HCT116 (cell line): ENCODE measurements at regions not wholly inside any gene's neighbourhood (a gene's known extent, or its start where the extent isn't known, plus 50 kb on each side); places are given as distances from the start of the nearest gene placed in this dataset.

ENCODE experiments used
- ATAC-seq: fragments of 200-7000 bp; cut with Tn5 transposase; 2 replicates; pipeline ENCODE4 v1.9.1; 2020; ENCODE audit warnings: mild to moderate bottlenecking, moderate library complexity
- BruUV-seq: library from RNA; stranded (reverse); fragments of 400-500 nt; replicated peaks from 2 replicates; lab custom pipeline; 2021; lab: Mats Ljungman, UMichigan
- CTCF ChIA-PET: fragments of 300-600 bp; sonication (Branson Sonifier 250); formaldehyde crosslinking; loops from one replicate; lab custom pipeline; 2021; ENCODE audit warnings: antibody characterized with exemption; lab: Charles Lee
- POLR2A ChIA-PET: fragments of 300-600, 350-600 bp; sonication (Branson Sonifier 250); formaldehyde crosslinking; loops from one replicate; lab custom pipeline; 2021; ENCODE audit warnings: antibody characterized with exemption; lab: Charles Lee
- RAD21 ChIA-PET, 2 experiments: fragments of 300-600 bp; sonication (Branson Sonifier 250); formaldehyde crosslinking; loops; one replicate each; lab custom pipeline; 2023; ENCODE audit warnings: low total read pairs in 2 of 2; ENCODE audit not compliant: uncharacterized antibody in 2 of 2, unreplicated experiment in 2 of 2, low non-redundant PET in 1 of 2; lab: Charles Lee
- DNase-seq: peaks from one replicate; pipeline ENCODE4 v3.0.0-alpha.2; 2010; ENCODE audit warnings: low read depth, low spot score
- H2AFZ ChIP-seq: fragments of 200-600 bp; shearing (Covaris generic), sonication (generic); 2 replicates; pipeline ENCODE4 v1.6.1; 2017; ENCODE audit warnings: low read depth, mixed run types, mixed read lengths, antibody characterized with exemption, low read length; ENCODE audit not compliant: poor library complexity, severe bottlenecking
- H3K27ac ChIP-seq: 2 replicates; pipeline ENCODE4 v1.5.1; 2012; ENCODE audit warnings: low read depth, low read length
- H3K27me3 ChIP-seq: fragments of 200-600 bp; sonication (generic); 2 replicates; pipeline ENCODE4 v1.6.1; 2016; ENCODE audit warnings: mixed run types, low read length, mixed read lengths; ENCODE audit not compliant: insufficient read depth
- H3K36me3 ChIP-seq, 2 experiments: fragments of 200-500 bp in 1 of 2; fragments of 200-600 bp in 1 of 2; sonication (Bioruptor generic) in 1 of 2; sonication (generic) in 1 of 2; 2 replicates each; pipeline versions ENCODE4 v1.5.1 to v1.6.1; 2014 to 2016; ENCODE audit warnings: low read length in 2 of 2, inconsistent platforms in 1 of 2, mixed read lengths in 1 of 2, mixed run types in 1 of 2; ENCODE audit not compliant: insufficient read depth in 2 of 2, control insufficient read depth in 1 of 2
- H3K4me1 ChIP-seq, 2 experiments: fragments of 200-600 bp in 1 of 2; sonication (generic) in 1 of 2; 2 replicates each; pipeline versions ENCODE4 v1.5.1 to v1.6.1; 2012 to 2017; ENCODE audit warnings: low read length in 2 of 2, inconsistent platforms in 1 of 2, mild to moderate bottlenecking in 1 of 2, mixed read lengths in 1 of 2, mixed run types in 1 of 2, moderate library complexity in 1 of 2; ENCODE audit not compliant: insufficient read depth in 2 of 2, control insufficient read depth in 1 of 2
- H3K4me2 ChIP-seq: fragments of 200-600 bp; sonication (generic); 2 replicates; pipeline ENCODE4 v1.6.1; 2017; ENCODE audit warnings: mixed run types, low read length, mixed read lengths
- H3K4me3 ChIP-seq, 2 experiments: fragments of 200-600 bp in 1 of 2; sonication (generic) in 1 of 2; replicated peaks in 1 of 2; 2 replicates each; pipeline ENCODE4 v1.5.1; 2011 to 2016; ENCODE audit warnings: low read length in 2 of 2, control low read depth in 1 of 2, low read depth in 1 of 2, mild to moderate bottlenecking in 1 of 2, mixed read lengths in 1 of 2, mixed run types in 1 of 2
- H3K79me2 ChIP-seq: fragments of 200-600 bp; sonication (generic); 2 replicates; pipeline ENCODE4 v1.6.1; 2017; ENCODE audit warnings: mild to moderate bottlenecking, mixed run types, low read length, moderate library complexity, mixed read lengths; ENCODE audit not compliant: insufficient read depth
- H3K9ac ChIP-seq: fragments of 200-600 bp; sonication (generic); 2 replicates; pipeline ENCODE4 v1.6.1; 2016; ENCODE audit warnings: low read length, mixed read lengths
- H3K9me2 ChIP-seq: fragments of 200-600 bp; sonication (generic), shearing (Covaris generic); 2 replicates; pipeline ENCODE4 v1.6.1; 2017; ENCODE audit warnings: mixed run types, mild to moderate bottlenecking, moderate library complexity; ENCODE audit not compliant: insufficient read depth
- H3K9me3 ChIP-seq, 2 experiments: fragments of 200-500 bp in 1 of 2; fragments of 200-600 bp in 1 of 2; sonication (Bioruptor generic) in 1 of 2; sonication (generic) in 1 of 2; 2 replicates each; pipeline ENCODE4 v1.6.1; 2014 to 2017; ENCODE audit warnings: low read length in 2 of 2, mixed read lengths in 2 of 2, inconsistent platforms in 1 of 2, low read depth in 1 of 2, mild to moderate bottlenecking in 1 of 2, mixed run types in 1 of 2, moderate library complexity in 1 of 2; ENCODE audit not compliant: control insufficient read depth in 1 of 2, insufficient read depth in 1 of 2
- H4K20me1 ChIP-seq: fragments of 200-600 bp; sonication (generic), shearing (Covaris generic); 2 replicates; pipeline ENCODE4 v1.6.1; 2017; ENCODE audit warnings: mixed run types, mild to moderate bottlenecking, moderate library complexity; ENCODE audit not compliant: insufficient read depth
- ATF3 ChIP-seq: IDR thresholded peaks from 2 replicates; pipeline ENCODE4 v1.6.1; 2012
- CTCF ChIP-seq, 3 experiments: fragments of 200-600 bp in 1 of 3; sonication (generic) in 1 of 3; IDR thresholded peaks in 2 of 3; conservative IDR thresholded peaks in 1 of 3; 2 replicates each; pipeline ENCODE4 v1.5.1; 2012 to 2017; ENCODE audit warnings: low read depth in 2 of 3, low read length in 2 of 3, antibody characterized with exemption in 1 of 3, borderline replicate concordance in 1 of 3, control low read depth in 1 of 3, mild to moderate bottlenecking in 1 of 3, mixed read lengths in 1 of 3, mixed run types in 1 of 3, moderate library complexity in 1 of 3; ENCODE audit not compliant: insufficient read depth in 1 of 3
- EGR1 ChIP-seq: IDR thresholded peaks from 2 replicates; pipeline ENCODE4 v1.6.1; 2012; ENCODE audit warnings: low read depth
- ELF1 ChIP-seq: IDR thresholded peaks from 2 replicates; pipeline ENCODE4 v1.6.1; 2012; ENCODE audit warnings: low read depth, borderline replicate concordance
- EZH2 ChIP-seq: fragments of 200-600 bp; sonication (generic); IDR thresholded peaks from 2 replicates; pipeline ENCODE4 v1.6.1; 2017; ENCODE audit warnings: antibody characterized with exemption, mixed run types
- FOSL1 ChIP-seq: IDR thresholded peaks from 2 replicates; pipeline ENCODE4 v1.6.1; 2012; ENCODE audit warnings: low read depth
- JUND ChIP-seq: IDR thresholded peaks from 2 replicates; pipeline ENCODE4 v1.6.1; 2012
- POLR2A ChIP-seq: IDR thresholded peaks from 2 replicates; pipeline ENCODE4 v1.7.0; 2011; ENCODE audit warnings: borderline replicate concordance; ENCODE audit not compliant: insufficient read depth, insufficient read length; ENCODE audit errors: extremely low read depth
- POLR2AphosphoS5 ChIP-seq: IDR thresholded peaks from 2 replicates; pipeline ENCODE4 v1.6.1; 2011; ENCODE audit warnings: mild to moderate bottlenecking, low read depth, low read length, moderate library complexity
- RAD21 ChIP-seq: IDR thresholded peaks from 2 replicates; pipeline ENCODE4 v1.6.1; 2012; ENCODE audit warnings: low read depth, mild to moderate bottlenecking
- SIN3A ChIP-seq: IDR thresholded peaks from 2 replicates; pipeline ENCODE4 v1.6.1; 2012; ENCODE audit warnings: low read depth
- SP1 ChIP-seq: IDR thresholded peaks from 2 replicates; pipeline ENCODE4 v1.6.1; 2012; ENCODE audit warnings: low read depth
- SRF ChIP-seq: IDR thresholded peaks from 2 replicates; pipeline ENCODE4 v1.6.1; 2012; ENCODE audit warnings: low read depth
- TCF7L2 ChIP-seq: IDR thresholded peaks from 2 replicates; pipeline ENCODE4 v1.7.0; 2011; ENCODE audit warnings: borderline replicate concordance, inconsistent platforms; ENCODE audit not compliant: insufficient read depth, insufficient read length; ENCODE audit errors: extremely low read depth
- YY1 ChIP-seq: IDR thresholded peaks from 2 replicates; pipeline ENCODE4 v1.6.1; 2011; ENCODE audit warnings: low read length, low read depth, moderate library complexity, mild to moderate bottlenecking; ENCODE audit not compliant: insufficient replicate concordance; ENCODE audit errors: extremely low read depth
- ZFX ChIP-seq: fragments of 450-650 bp; IDR thresholded peaks from 2 replicates; pipeline ENCODE4 v1.6.1; 2017
- ZNF274 ChIP-seq: fragments of 200-500 bp; sonication (Bioruptor generic); IDR thresholded peaks from 2 replicates; pipeline ENCODE4 v1.6.1; 2014; ENCODE audit warnings: mild to moderate bottlenecking, low read depth, low read length, inconsistent platforms
- intact Hi-C: fragments of 100-400 bp; cut with micrococcal nuclease; formaldehyde crosslinking; loops from 2 replicates; pipeline ENCODE4 v1.10.0; 2022

GRCh38 chr11:126146454-126147192 lies 64.8 kb downstream of the RPUSD4 start:
- no peaks in the 10 kb centered on the region for H3K9me3 ChIP-seq
- no peaks in the 10 kb centered on the region for H3K9me2 ChIP-seq
- no peaks in the 10 kb centered on the region for H4K20me1 ChIP-seq
- DNase-seq = no peak
- POLR2A ChIA-PET = no interaction called here
- H3K4me2 ChIP-seq = no peak overlapping the region
- ATAC-seq = no peak
- H3K27ac ChIP-seq = no peak overlapping the region
- CTCF ChIA-PET = no interaction called here
- H3K79me2 ChIP-seq = no peaks in the 10 kb centered on the region
- intact Hi-C loops = no loop called here
- H3K4me3 ChIP-seq = no peak overlapping the region
- no peak overlapping the region for H3K9ac ChIP-seq
- no TSS peak for BruUV-seq
- H3K27me3 ChIP-seq = 0 out of 2 replicates have a peak, but pooled peaks cover 3% of the 10 kb centered on the region
- peaks cover 5 to 7% of the 10 kb centered on the region in 2 experiments; a peak in 2 of 4 replicates for H3K4me1 ChIP-seq
- TF ChIP-seq SIN3A = no peak
- no peak for TF ChIP-seq JUND
- TF ChIP-seq ELF1 = no peak
- TF ChIP-seq ZFX = no peak
- no peak for TF ChIP-seq ZNF274
- no peak for TF ChIP-seq FOSL1
- TF ChIP-seq SP1 = no peak
- no peak for TF ChIP-seq TCF7L2
- TF ChIP-seq EGR1 = no peak
- no peak for TF ChIP-seq POLR2A
- H3K36me3 ChIP-seq = no peaks in the 10 kb centered on the region
- H2AFZ ChIP-seq = no peak overlapping the region
- RAD21 ChIA-PET = no interaction called here

GRCh38 chr11:126145954-126146353 lies 65.5 kb downstream of the RPUSD4 start:
- H3K4me1 ChIP-seq = peaks cover 5 to 7% of the 10 kb centered on the region in 2 experiments; a peak in 2 of 4 replicates
- ATAC-seq (no peak), DNase-seq (no peak)
- BruUV-seq = no TSS peak
- H2AFZ ChIP-seq = no peak overlapping the region
- no peak overlapping the region for H3K27ac ChIP-seq
- no peak overlapping the region for H3K4me3 ChIP-seq
- H3K9ac ChIP-seq = no peak overlapping the region
- H3K9me3 ChIP-seq = no peaks in the 10 kb centered on the region
- no peaks in the 10 kb centered on the region for H3K36me3 ChIP-seq
- RAD21 ChIA-PET = no interaction called here
- intact Hi-C loops = no loop called here
- H3K9me2 ChIP-seq = no peaks in the 10 kb centered on the region
- CTCF ChIA-PET = no interaction called here
- H4K20me1 ChIP-seq = no peaks in the 10 kb centered on the region
- H3K79me2 ChIP-seq = no peaks in the 10 kb centered on the region
- H3K27me3 ChIP-seq = 0 out of 2 replicates have a peak, but pooled peaks cover under 1% of the 10 kb centered on the region
- POLR2A ChIA-PET = no interaction called here
- no peak overlapping the region for H3K4me2 ChIP-seq
- no peak for TF ChIP-seq TCF7L2
- TF ChIP-seq ATF3 = no peak
- TF ChIP-seq EZH2 = no peak
- no peak for TF ChIP-seq YY1
- no peak for TF ChIP-seq SIN3A
- no peak for TF ChIP-seq SRF
- TF ChIP-seq RAD21 = no peak
- TF ChIP-seq EGR1 = no peak
- no peak for TF ChIP-seq ZNF274
- no peak for TF ChIP-seq POLR2AphosphoS5
- TF ChIP-seq CTCF (IDR thresholded peaks at IDR 0.05 in 2 of 3, conservative IDR thresholded peaks at IDR 0.05 in 1 of 3; ENCODE audit: borderline replicate concordance in 1 of 3, insufficient read depth in 1 of 3, low read depth in 2 of 3, low read length in 2 of 3) = no peak
